ENCODE measurements at regions not wholly inside any gene's neighbourhood (a gene's known extent, or its start where the extent isn't known, plus 50 kb on each side); places are given as distances from the start of the nearest gene placed in this dataset.

GRCh38 chr7:152590481-152590880, 85.5 kb downstream of the XRCC2 start:
- no peaks in the 10 kb centered on the region for H3K4me1 ChIP-seq (ENCODE audit: control insufficient read depth, insufficient read depth, low read length)
- H3K27me3 ChIP-seq (ENCODE audit: control insufficient read depth, insufficient read depth, low read length), result no peaks in the 10 kb centered on the region
- ATAC-seq (ENCODE audit: low read depth) (no peak), DNase-seq (no peak)
- H4K8ac ChIP-seq (ENCODE audit: low read depth in 2 of 2, low read length in 2 of 2), result no peak overlapping the region
- TF ChIP-seq ELK1 (IDR thresholded peaks at IDR 0.05; ENCODE audit: borderline replicate concordance, low read depth, low read length) (no peak), RCOR1 (IDR thresholded peaks at IDR 0.05; ENCODE audit: insufficient replicate concordance, low read length) (no peak), NFE2L2 (IDR thresholded peaks at IDR 0.05; ENCODE audit: low read depth, low read length) (no peak), MAFK (IDR thresholded peaks at IDR 0.05; ENCODE audit: low read depth, low read length) (no peak), CTCF (conservative IDR thresholded peaks at IDR 0.05; ENCODE audit: low read depth, low read length) (no peak), POLR2A (IDR thresholded peaks at IDR 0.05; ENCODE audit: low read depth, low read length) (no peak), FOS (IDR thresholded peaks at IDR 0.05; ENCODE audit: low read depth, low read length) (no peak), CHD1 (IDR thresholded peaks at IDR 0.05; ENCODE audit: low read depth, low read length) (no peak), SMC3 (IDR thresholded peaks at IDR 0.05; ENCODE audit: low read depth, low read length) (no peak), BHLHE40 (IDR thresholded peaks at IDR 0.05; ENCODE audit: low read depth, low read length) (no peak), MXI1 (IDR thresholded peaks at IDR 0.05; ENCODE audit: borderline replicate concordance, low read depth, low read length) (no peak), MAZ (IDR thresholded peaks at IDR 0.05; ENCODE audit: borderline replicate concordance, low read depth, low read length) (no peak)
- no peak overlapping the region for H3K14ac ChIP-seq (replicated peaks; ENCODE audit: low read depth, low read length)
- no peak overlapping the region for H3K27ac ChIP-seq (ENCODE audit: insufficient read depth, low read length)
- intact Hi-C loops (cut with micrococcal nuclease) (no loop called here), dilution Hi-C loops (cut with HindIII; ENCODE audit: low sequenced_read_pairs, unreplicated experiment) (no loop called here), in situ Hi-C loops (cut with MboI; ENCODE audit: low sequenced_read_pairs) (no loop called here)
- H3K9me1 ChIP-seq (ENCODE audit: insufficient read depth, low read length), result no peaks in the 10 kb centered on the region
- CTCF ChIA-PET, result no interaction called here
- H3K4me2 ChIP-seq (ENCODE audit: low read depth, low read length), result no peak overlapping the region
- H3K4ac ChIP-seq (ENCODE audit: low read depth, low read length), result no peak overlapping the region
- no TSS peak for BruUV-seq (replicated peaks)
- no peaks in the 10 kb centered on the region for H3K36me3 ChIP-seq (ENCODE audit: control insufficient read depth, insufficient read depth, low read length)
- no peak overlapping the region for H2BK5ac ChIP-seq (ENCODE audit: low read depth, low read length, poor library complexity, severe bottlenecking)
- no peak overlapping the region for H2BK120ac ChIP-seq (ENCODE audit: low read depth, low read length)
- no peaks in the 10 kb centered on the region for H3K9me3 ChIP-seq (ENCODE audit: control insufficient read depth, insufficient read depth, low read length)
- H2BK15ac ChIP-seq (ENCODE audit: low read depth, low read length), result no peak overlapping the region
- no peak overlapping the region for H4K91ac ChIP-seq (ENCODE audit: insufficient read depth, low read depth, low read length)
- no peak overlapping the region for H2AFZ ChIP-seq (replicated peaks; ENCODE audit: low read length, poor library complexity)
- no peak overlapping the region for H3K18ac ChIP-seq (ENCODE audit: low read depth, low read length)
- no peak overlapping the region for H3K9ac ChIP-seq (ENCODE audit: low read depth, low read length)
- no peak overlapping the region for H2AK5ac ChIP-seq (ENCODE audit: low read depth, low read length)
- H3K23ac ChIP-seq (ENCODE audit: low read depth, low read length), result no peak overlapping the region
- H4K20me1 ChIP-seq (ENCODE audit: insufficient read depth, low read length), result no peaks in the 10 kb centered on the region
- H4K5ac ChIP-seq (ENCODE audit: low read depth, low read length), result no peak overlapping the region
- 95% methylated on average over 4 of the region's 6 CpGs; no CpG with 5 or more reads in 1 of the 2 experiments for WGBS, 2 experiments (ENCODE audit: extremely low coverage in 2 of 2, insufficient read length in 1 of 2)
- H3K79me1 ChIP-seq (ENCODE audit: low read depth in 1 of 2, low read length in 2 of 2), result no peaks in the 10 kb centered on the region
- H3K4me3 ChIP-seq (ENCODE audit: insufficient read depth, low read depth, low read length), result no peak overlapping the region
- no peak overlapping the region for H2BK20ac ChIP-seq (ENCODE audit: low read depth, low read length)
- POLR2A ChIA-PET (ENCODE audit: unreplicated experiment), result no interaction called here
- no peak overlapping the region for H3K56ac ChIP-seq (ENCODE audit: extremely low read depth, insufficient read depth, low read length)
- H2AK9ac ChIP-seq (replicated peaks; ENCODE audit: low read depth, low read length, poor library complexity), result no peak overlapping the region
